Stromal cell of bone marrow (primary cell): ENCODE measurements at regions not wholly inside any gene's neighbourhood (a gene's known extent, or its start where the extent isn't known, plus 50 kb on each side); places are given as distances from the start of the nearest gene placed in this dataset.

ENCODE experiments used
- DNase-seq: peaks from one replicate; pipeline ENCODE4 v3.0.0-alpha.2; 2012; ENCODE audit warnings: low read depth

GRCh38 chr2:239905884-239906654, 119.1 kb downstream of the NDUFA10 start:
- DNase-seq: no peak

GRCh38 chr2:239905306-239905705, 119.8 kb downstream of the NDUFA10 start:
- no peak for DNase-seq

GRCh38 chr2:239904496-239904895, 120.6 kb downstream of the NDUFA10 start:
- DNase-seq: no peak

GRCh38 chr2:239903803-239904202, 121.3 kb downstream of the NDUFA10 start:
- DNase-seq: no peak

GRCh38 chr2:239903210-239903609, 121.9 kb downstream of the NDUFA10 start:
- no peak for DNase-seq

- DNase-seq: no peak
Observed at GRCh38 chr2:239902749-239903201, 122.4 kb downstream of the NDUFA10 start.

GRCh38 chr2:239898292-239898925, 126.7 kb downstream of the NDUFA10 start:
- no peak for DNase-seq

- DNase-seq: no peak
Observed at GRCh38 chr2:239897596-239898235, 127.4 kb downstream of the NDUFA10 start.

- no peak for DNase-seq
Observed at GRCh38 chr2:239896075-239896474, 129.1 kb downstream of the NDUFA10 start.

- no peak for DNase-seq
Observed at GRCh38 chr2:239895669-239896068, 129.5 kb downstream of the NDUFA10 start.

GRCh38 chr2:239895116-239895515, 130.0 kb downstream of the NDUFA10 start:
- DNase-seq: no peak

- DNase-seq: no peak
Observed at GRCh38 chr2:239894276-239894675, 130.9 kb downstream of the NDUFA10 start.

GRCh38 chr2:239893236-239893515, 132.0 kb downstream of the NDUFA10 start:
- DNase-seq: no peak

GRCh38 chr2:239892441-239893235, 132.5 kb downstream of the NDUFA10 start:
- DNase-seq: no peak

- no peak for DNase-seq
Observed at GRCh38 chr2:239891698-239892097, 133.4 kb downstream of the NDUFA10 start.

- DNase-seq: no peak
Observed at GRCh38 chr2:239890206-239890746, 134.9 kb downstream of the NDUFA10 start.

- no peak for DNase-seq
Observed at GRCh38 chr2:239889641-239890121, 135.5 kb downstream of the NDUFA10 start.

- no peak for DNase-seq
Observed at GRCh38 chr2:239887604-239888003, 137.5 kb downstream of the NDUFA10 start.

GRCh38 chr2:239886781-239887180, 138.4 kb downstream of the NDUFA10 start:
- no peak for DNase-seq

- DNase-seq: no peak
Observed at GRCh38 chr2:239884875-239885274, 140.3 kb downstream of the NDUFA10 start.

GRCh38 chr2:239884051-239884405, 141.1 kb downstream of the NDUFA10 start:
- DNase-seq: no peak
